GM19463 (cell line): ENCODE measurements at regions not wholly inside any gene's neighbourhood (a gene's known extent, or its start where the extent isn't known, plus 50 kb on each side); places are given as distances from the start of the nearest gene placed in this dataset.
"Not testable (repeated sequence)": the region's sequence is repeated elsewhere in the genome, so short reads cannot be mapped to it uniquely, and the experiment has no call there.

Source experiments
- ATAC-seq: cut with Tn5 transposase; IDR thresholded peaks from one replicate; pipeline ENCODE4 v1.9.1; 2021; ENCODE audit warnings: mild to moderate bottlenecking, moderate library complexity; ENCODE audit not compliant: unreplicated experiment

DNA sequence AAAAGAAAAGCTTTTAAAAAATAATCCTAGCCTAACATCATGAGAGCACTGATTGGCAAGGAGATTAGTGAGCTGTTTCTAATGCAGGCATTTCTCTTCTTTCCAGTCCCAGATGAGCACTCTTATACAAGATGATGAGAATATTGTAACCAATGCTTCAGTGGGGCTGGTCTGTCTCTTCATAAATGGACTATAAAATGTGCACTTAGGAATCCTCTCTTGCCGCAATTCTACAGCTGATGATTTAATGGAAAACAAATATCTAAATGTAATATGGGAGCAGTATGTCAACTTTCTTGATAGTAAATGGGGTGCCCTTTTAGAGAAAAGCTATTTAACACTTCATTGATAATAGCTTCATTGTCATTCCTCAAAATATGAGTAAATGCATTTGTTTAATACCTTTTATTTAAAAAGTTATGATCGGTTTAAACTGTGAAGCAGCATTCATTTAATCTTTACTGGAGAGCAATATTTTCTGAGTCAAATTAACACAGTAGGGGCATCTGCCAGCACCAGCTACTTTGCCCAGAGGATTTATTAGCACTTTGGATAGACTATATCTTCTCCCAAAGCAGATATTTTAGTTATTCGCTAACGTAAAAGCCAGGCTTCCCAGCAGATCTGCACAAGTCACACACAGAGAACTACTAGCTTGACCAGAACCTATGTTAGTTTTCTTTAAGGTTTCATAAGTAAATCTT lies 985.9 kb downstream of the DIPK2A start:
- ATAC-seq, result no peak

DNA sequence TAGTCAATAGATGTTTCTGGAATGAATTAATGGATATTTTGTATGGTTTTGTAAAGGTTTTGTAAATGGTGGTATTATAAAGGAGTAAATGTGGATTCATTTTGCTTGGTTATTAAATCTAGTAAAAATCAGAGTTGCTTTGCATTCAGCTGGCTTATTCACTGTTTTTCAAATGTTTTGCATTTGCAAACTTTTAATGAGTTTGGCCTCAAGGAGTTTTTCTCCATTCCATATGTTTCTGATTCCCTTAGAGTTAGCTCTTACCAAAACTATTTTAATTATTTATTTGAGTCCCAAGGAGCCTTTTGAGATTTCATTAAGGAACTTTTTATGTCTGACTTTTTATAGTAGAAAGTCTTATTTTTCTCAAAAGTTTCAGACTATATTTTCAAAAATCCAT lies 992.2 kb downstream of the DIPK2A start:
- no peak for ATAC-seq

DNA sequence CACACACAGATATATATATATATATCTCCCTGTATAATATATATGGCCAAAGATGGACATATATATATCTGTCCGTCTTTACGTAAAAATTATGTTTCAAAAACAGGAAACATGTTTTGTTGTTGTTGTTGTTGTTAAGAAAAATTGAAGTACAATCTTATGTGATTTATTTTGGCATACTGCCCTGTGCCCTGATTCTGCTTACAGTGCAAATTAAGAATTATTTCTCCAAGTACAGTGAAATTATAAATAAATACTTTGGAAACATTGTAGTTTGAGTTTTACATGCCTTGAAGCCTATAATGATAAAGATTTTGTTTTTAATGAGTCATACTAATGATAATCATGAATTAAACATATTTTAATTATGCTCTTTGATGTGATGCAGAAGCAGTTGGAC lies 994.9 kb downstream of the DIPK2A start:
- no peak for ATAC-seq

DNA sequence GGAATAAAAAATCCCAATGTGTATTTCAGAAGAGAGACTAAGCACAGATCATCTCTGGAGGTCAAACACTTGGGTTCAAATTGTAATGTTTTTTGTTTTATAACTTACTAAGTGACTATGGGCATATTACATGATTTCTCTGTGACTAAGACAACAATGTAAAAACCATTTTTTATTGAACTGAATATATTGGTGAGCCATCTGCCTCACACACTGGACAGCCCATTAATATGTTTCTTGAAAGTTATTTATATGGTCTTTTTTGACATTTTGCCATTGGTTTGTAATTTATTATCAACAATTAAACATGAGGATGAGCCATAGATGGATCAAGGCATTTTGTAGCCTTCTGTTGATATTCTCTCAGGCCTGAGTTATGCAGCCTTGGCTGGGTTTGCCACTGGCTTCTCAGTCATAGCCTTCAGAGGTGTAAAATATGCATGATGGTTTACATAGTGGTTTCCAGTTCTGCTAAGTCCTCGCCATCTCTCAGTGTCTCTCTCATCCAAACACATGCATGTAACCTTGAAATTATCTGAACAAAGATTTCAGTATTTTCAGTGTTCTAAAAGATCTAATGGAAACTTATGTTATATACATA lies 997.2 kb downstream of the DIPK2A start:
- ATAC-seq, result no peak

DNA sequence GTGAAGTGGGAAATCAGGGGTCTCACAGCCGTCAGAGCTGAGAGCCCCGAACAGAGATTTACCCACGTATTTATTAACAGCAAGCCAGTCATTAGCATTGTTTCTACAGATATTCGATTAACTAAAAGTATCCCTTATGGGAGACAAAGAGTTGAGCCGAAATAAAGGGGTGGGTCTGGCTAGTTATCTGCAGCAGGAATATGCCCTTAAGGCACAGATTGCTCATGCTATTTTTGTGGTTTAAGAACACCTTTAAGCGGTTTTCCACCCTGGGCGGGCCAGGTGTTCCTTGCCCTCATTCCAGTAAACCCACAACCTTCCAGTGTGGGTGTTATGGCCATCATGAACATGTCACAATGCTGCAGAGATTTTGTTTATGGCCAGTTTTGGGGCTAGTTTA lies 1012.9 kb downstream of the DIPK2A start:
- ATAC-seq, result not testable (repeated sequence)

DNA sequence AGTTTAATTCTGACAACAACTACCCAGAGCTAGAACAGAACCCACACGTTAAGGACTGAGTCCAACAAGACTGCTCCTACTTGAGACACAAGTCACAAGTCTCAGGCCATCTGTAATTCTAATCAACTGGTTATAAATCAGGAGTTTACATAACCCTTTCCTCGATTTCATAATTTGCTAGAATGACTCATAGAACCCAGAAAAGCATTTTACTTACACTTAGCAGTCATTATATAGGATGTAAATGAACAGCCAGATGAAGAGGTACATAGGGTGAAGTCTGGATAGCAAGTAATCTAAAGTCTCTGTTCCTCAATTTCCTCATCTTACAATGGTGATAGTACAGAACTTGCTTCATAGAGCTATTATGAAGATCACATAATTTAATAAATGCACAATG lies 1018.2 kb downstream of the DIPK2A start:
- no peak for ATAC-seq

DNA sequence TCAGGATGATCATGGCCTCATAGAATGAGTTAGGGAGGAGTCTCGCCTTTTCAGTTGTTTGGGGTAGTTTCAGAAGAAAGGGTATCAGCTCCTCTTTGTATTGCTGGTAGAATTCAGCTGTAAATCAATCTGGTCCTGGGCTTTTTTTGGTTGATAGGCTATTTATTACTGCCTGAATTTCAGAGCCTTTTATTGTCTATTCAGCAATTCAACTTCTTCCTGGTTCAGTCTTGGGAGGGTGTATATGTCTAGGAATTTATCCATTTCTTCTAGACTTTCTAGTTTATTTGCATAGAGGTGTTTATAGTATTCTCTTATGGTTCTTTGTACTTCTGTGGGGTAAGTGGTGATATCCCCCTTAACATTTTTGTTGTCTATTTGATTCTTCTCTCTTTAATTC lies 1024.2 kb downstream of the DIPK2A start:
- ATAC-seq, result no peak

DNA sequence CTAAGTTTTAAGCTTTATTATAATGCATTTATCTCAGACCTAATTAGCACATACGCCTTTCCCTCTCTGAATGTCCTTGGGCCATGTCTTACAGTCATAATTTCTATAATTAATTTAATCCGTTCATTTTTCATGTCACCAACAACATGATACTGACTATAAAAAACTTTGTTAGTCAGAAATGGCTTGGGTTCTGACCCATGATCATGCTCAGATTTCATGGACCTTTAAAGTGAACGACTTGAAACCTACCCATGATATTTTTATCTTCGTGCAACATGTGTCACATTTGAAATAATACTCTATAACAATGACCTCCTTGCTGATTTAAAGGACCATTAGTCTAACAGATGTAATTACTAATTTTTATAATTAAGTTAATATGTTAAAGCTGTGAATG lies 1033.8 kb downstream of the DIPK2A start:
- no peak for ATAC-seq

DNA sequence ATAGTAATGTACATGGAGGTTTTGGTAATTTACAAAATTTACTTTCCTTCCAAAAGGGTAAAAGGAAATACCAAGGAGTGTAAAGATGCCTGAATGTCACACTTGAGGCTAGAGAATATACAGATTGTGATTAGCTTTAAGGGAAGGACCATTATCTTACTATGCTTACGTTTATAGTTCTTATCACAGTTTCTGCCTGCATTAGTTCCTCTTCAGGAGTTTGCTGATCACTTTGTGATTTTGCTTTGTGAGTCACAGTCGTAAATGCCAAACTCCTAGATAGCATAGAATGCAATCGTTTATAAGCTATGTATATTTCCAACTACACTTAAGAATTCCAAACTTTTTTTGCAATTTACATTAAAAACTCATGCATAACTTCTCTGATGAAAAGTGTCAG lies 1034.6 kb downstream of the DIPK2A start:
- ATAC-seq, result no peak

DNA sequence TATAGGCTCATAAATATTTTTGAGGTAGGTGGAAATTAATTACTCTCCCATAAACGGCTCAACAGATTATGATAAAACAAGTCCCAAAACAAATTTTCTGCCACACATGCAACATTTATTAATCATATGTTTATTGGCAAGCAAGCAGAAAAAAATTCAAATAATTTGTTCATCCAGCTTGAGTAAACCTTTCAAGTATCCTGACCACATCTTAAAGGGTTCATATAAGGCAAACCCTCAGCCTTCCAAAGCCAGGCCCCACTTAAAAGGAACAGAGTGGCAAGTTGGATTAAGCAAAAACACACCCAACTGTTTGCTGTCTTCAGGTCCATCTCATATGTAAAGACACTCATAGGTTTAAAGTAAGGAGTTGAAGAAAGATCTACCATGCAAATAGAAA lies 1042.3 kb downstream of the DIPK2A start:
- no peak for ATAC-seq

DNA sequence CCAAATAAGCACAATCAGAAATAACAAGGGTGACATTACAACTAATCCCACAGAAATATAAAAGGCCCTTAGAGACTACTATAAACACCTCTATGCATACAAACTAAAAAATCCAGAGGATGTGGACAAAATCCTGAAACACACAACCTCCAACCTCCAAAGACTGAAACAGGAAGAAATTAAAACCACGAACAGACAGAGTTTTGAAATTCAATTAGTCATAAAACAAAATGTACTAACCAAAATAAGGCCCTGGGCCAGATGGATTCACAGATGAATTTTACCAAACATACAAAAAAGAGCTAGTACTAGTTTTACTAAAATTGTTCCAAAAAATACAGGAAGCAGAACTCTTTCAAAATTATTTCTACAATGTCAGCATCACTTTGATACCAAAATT lies 1043.6 kb downstream of the DIPK2A start:
- no peak for ATAC-seq

DNA sequence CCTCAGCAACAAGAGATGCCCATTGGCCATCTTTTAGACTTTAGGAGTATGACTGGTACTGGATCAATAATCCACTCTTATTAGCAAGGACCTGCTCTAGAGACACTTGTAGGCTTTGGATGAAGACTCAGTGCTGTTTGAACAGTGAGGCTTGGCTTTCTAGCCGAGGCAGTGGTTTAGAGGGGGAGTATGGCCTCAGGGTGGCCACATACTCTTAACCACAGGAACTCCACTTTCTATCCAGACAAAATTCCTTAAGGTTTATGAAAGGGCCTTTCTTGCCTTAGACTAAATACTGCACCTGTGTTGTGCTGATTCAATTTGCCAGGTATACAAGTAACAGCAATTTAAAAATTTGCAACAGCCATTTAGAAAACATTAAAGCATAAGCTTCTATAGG lies 1046.3 kb downstream of the DIPK2A start:
- ATAC-seq, result no peak

DNA sequence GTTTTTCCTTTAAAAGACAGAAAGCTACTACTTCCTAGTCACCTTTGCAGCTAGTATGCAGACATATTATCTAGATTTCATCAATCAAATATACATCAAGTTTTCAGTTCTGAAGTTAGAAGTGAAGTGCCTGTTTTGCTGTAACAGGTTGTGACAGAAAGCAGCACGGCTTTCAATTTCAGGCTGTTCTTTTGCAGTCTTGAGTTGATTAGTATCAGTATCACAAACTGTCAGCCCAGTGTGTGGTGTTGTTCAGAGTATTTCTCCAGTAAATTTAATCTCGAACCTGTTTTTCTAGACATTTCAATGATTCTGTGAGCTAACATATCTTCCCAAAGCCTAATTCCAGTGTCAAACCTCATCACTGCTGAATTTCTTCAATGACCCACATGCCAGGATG lies 1050.8 kb downstream of the DIPK2A start:
- ATAC-seq, result no peak

DNA sequence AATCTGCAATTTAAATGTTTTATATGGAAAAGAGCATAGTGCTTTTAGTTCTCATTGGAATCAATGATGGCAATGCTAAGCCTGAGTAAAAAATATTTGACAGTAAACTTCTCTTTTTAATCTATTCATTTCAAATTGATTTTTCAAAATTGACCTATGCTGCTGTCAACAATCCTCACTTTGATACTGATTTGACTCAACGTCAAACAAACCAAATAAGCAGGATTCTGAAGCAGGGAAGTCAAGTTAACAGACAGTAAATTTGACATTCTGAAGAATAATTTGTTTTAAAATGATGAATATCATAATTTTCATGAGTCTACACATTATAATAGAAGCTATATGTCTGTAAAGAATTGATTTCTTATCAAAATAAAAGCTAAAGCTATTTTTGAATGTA lies 1053.1 kb downstream of the DIPK2A start:
- no peak for ATAC-seq

DNA sequence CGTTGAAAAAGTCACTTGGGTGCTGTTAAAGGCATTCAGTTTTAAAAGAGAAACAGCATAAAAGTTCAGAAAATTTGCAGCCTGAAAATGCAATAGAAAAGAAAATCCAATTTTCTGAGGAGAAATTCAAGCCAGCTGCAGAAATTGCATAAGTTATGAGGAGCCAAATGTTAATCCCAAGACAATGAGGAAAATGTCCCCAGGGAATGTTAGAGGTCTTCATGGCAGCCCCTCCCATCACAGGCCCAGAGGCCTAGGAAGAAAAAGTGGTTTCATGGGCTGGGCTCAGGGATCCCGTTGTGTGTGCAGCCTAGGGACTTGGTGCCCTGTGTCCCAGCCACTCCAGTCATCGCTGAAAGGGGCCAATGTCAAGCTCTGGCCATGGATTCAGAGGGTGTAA lies 1055.6 kb downstream of the DIPK2A start:
- not testable (repeated sequence) for ATAC-seq

DNA sequence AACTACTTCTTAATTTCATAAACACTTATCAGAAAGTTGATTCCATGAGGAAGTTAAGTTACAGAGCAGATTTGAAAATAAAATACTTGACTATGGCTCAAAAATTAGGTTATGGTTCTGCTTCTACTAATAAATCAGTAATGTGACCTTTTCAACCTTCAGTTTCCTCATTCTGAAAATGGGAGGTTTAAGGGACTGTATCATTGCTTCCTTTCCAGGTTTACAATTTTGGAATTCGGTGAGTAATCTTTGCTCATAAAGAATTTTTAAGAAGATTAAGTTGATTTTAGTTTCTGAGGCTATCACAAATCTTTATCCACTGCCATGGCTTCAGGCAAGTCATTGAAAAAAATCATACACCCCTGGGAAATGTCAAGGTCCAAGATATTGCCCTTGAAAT lies 1061.2 kb downstream of the DIPK2A start:
- ATAC-seq, result no peak

DNA sequence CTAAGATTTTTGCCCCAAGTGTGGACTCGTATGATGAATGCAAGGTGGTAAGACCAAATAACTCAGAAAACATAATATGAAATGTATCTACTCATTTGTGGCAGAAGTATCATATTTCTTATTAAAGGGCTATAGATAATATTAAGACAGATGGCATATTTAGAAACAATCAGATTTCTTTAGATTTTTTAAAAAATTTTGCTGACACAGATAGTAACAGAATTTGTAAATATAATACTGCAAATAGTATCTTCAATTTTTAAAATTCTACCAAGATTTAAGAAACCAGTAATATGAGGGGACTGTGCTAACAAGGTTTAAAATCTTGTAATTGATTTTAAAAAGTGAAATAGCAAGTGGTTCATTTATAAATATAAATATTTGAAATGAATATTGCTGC lies 1064.1 kb downstream of the DIPK2A start:
- no peak for ATAC-seq

DNA sequence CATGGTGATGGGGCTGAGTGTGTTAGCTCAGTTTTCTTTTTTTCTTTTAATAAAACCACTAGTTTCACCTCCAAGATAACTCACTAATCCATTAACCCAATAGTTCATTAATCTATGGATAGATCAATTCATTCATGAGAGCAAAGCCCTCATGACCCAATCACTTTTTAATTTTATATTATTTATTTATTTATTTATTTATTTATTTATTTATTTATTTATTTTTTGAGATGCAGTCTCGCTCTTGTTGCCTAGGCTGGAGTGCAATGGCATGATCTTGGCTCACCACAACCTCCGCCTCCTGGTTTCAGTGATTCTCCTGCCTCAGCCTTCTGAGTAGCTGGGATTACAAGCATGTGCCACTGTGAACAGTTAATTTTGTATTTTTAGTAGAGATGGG lies 1082.4 kb downstream of the DIPK2A start:
- not testable (repeated sequence) for ATAC-seq

DNA sequence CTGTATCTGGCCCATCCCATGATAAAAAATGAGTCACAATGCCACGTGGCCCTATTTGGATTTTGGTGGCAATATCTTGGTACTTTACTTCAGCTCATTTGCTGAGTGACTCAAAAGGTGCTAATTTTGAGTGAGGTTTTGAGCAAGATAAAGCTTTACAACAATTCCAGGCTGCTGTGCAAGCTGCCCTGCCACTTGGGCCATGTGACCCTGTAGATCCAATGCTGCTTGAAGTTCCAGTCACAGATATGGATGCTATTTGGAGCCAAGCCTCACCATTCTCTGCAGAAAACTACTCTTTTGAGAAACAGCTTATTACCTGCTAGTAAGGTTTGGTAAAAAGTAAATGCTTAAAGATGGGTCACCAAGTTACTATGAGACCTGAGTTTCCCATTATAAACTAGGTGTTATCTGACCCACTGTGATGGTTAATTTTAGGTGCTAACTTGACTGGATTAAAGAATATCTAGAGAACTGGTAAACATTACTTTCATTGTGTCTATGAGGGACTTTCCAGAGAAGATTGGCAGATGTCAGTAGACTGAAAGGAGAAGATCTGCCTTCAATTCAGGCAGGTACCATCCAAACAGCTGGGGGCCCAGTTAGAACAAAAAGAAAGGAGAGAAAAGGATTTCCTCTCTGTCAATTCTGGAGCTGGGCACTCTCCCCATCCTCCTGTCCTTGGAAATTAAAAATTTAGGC lies 1083.9 kb downstream of the DIPK2A start:
- ATAC-seq, result peak; percentile 60

DNA sequence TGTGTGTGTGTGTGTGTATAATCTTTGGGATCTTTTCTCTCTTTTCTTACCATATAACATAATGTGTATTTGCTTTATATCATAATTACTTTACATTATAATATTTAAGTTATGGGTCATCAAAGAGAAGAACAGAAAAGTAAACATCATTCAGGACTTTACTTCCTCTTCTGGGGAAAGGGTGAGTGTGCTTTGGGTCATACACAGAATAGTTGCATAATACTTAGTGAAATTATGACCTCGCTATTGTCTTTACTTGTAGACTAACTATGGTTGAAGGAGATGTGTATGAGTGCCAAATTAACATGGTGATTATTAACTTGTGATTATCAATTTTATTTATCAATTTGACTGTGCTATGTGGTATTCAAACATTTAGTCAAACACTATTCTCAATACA lies 1086.9 kb downstream of the DIPK2A start:
- no peak for ATAC-seq

DNA sequence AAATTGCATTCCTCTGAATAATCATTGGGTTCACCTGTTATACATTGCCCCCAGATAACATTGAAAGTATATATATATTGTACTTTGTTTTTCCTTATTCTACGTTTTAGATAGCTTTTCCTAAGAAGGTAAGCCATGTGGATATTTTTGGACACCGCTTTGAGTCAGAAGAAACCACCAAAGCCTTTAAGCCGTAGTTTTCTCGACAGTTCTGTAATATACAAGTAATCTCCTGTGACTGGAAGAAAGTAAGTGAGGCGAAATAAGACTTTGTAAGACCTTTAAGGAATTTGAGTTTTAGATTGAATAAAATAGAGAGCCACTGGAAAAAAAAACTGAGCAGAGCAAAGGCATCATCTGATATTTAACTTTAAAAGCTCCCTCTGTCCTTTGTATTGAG lies 1092.0 kb downstream of the DIPK2A start:
- no peak for ATAC-seq

DNA sequence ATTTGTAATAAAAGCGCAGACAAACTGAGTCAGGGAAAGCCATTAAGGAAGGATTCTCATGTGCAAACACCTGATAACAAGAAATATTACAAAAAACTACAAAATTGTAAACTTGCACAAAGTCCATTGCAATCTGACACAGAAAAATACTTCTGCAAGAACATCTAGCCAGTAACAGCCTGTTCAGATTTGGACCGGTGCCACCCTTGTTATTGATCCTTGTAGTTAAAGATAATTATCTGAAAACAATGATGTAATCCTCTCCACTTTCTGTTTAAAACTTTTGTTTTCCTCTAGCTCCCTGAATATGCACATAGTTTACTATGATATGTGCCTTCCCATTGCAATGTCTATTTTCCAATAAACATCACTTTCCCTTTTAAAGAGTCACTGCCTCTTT lies 1090.2 kb downstream of the PLOD2 start:
- no peak for ATAC-seq
